GM23338 (cell line): ENCODE measurements at regions not wholly inside any gene's neighbourhood (a gene's known extent, or its start where the extent isn't known, plus 50 kb on each side); places are given as distances from the start of the nearest gene placed in this dataset.

ENCODE experiments used
- ATAC-seq: fragments of 200-7000 bp; cut with Tn5 transposase; 3 replicates; pipeline ENCODE4 v1.9.1; 2020
- DNase-seq: peaks from one replicate; pipeline ENCODE4 v3.0.0-alpha.2; 2015; ENCODE audit warnings: low spot score
- H2AFZ ChIP-seq: fragments of 200-600 bp; sonication (generic); 2 replicates; pipeline ENCODE4 v1.8.0; 2016; ENCODE audit warnings: antibody characterized with exemption, mild to moderate bottlenecking, moderate library complexity
- H3F3A ChIP-seq: fragments of 200-600 bp; sonication (generic); replicated peaks from 2 replicates; pipeline ENCODE4 v1.8.0; 2017; ENCODE audit warnings: antibody characterized with exemption, mixed run types, low read depth
- H3K27ac ChIP-seq: fragments of 200-600 bp; sonication (generic); 2 replicates; pipeline ENCODE4 v1.6.1; 2016; ENCODE audit warnings: low read depth
- H3K27me3 ChIP-seq: fragments of 200-600 bp; sonication (generic); 2 replicates; pipeline ENCODE4 v1.8.0; 2016; ENCODE audit warnings: mild to moderate bottlenecking, mixed run types, moderate library complexity; ENCODE audit not compliant: insufficient read depth
- H3K36me3 ChIP-seq: fragments of 200-600 bp; sonication (generic); 2 replicates; pipeline ENCODE4 v1.8.0; 2016; ENCODE audit warnings: mild to moderate bottlenecking; ENCODE audit not compliant: insufficient read depth
- H3K4me1 ChIP-seq: fragments of 200-600 bp; sonication (generic); 2 replicates; pipeline ENCODE4 v1.8.0; 2016; ENCODE audit warnings: mild to moderate bottlenecking, moderate library complexity; ENCODE audit not compliant: insufficient read depth
- H3K4me2 ChIP-seq: fragments of 200-600 bp; sonication (generic); 2 replicates; pipeline ENCODE4 v1.7.1; 2017; ENCODE audit warnings: mixed run types
- H3K4me3 ChIP-seq: fragments of 200-600 bp; sonication (generic); 2 replicates; pipeline ENCODE4 v1.6.1; 2016; ENCODE audit warnings: mixed run types
- H3K79me2 ChIP-seq: fragments of 200-600 bp; sonication (generic); replicated peaks from 2 replicates; pipeline ENCODE4 v1.8.0; 2017; ENCODE audit warnings: mild to moderate bottlenecking; ENCODE audit not compliant: insufficient read depth
- H3K9me2 ChIP-seq: fragments of 200-600 bp; sonication (generic); 2 replicates; pipeline ENCODE4 v1.8.0; 2017; ENCODE audit not compliant: insufficient read depth
- H4K20me1 ChIP-seq: fragments of 200-600 bp; sonication (generic); replicated peaks from 2 replicates; pipeline ENCODE4 v1.8.0; 2017; ENCODE audit warnings: mild to moderate bottlenecking; ENCODE audit not compliant: insufficient read depth
- H3K27ac Mint-ChIP-seq: 2 replicates; pipeline ENCODE4 v1.8.0; 2020; ENCODE audit warnings: inconsistent platforms, mild to moderate bottlenecking, moderate library complexity, mixed read lengths
- H3K27me3 Mint-ChIP-seq: 3 replicates; pipeline ENCODE4 v1.8.0; 2022; ENCODE audit warnings: low read depth, mild to moderate bottlenecking, moderate library complexity, mixed read lengths, inconsistent platforms; ENCODE audit not compliant: insufficient read depth, poor library complexity
- H3K36me3 Mint-ChIP-seq: 3 replicates; pipeline ENCODE4 v1.8.0; 2021; ENCODE audit warnings: low read depth, mild to moderate bottlenecking, inconsistent platforms, moderate library complexity, mixed read lengths
- H3K4me1 Mint-ChIP-seq: 3 replicates; pipeline ENCODE4 v1.8.0; 2020; ENCODE audit warnings: mild to moderate bottlenecking, inconsistent platforms, mixed read lengths
- H3K4me3 Mint-ChIP-seq: 3 replicates; pipeline ENCODE4 v1.8.0; 2021; ENCODE audit warnings: moderate library complexity, mild to moderate bottlenecking, inconsistent platforms, mixed read lengths
- H3K9me3 Mint-ChIP-seq: 3 replicates; pipeline ENCODE4 v1.8.0; 2020; ENCODE audit warnings: moderate library complexity, mild to moderate bottlenecking, inconsistent platforms, mixed read lengths
- EZH2phosphoT487 ChIP-seq: fragments of 200-600 bp; sonication (generic); IDR thresholded peaks from one replicate; pipeline ENCODE4 v1.8.1; 2018; ENCODE audit warnings: antibody characterized with exemption; ENCODE audit not compliant: unreplicated experiment
- STAT1 ChIP-seq: IDR thresholded peaks from one replicate; pipeline ENCODE4 v1.6.1; 2016; ENCODE audit warnings: antibody characterized with exemption; ENCODE audit not compliant: unreplicated experiment
- ZNF114 ChIP-seq: fragments of 250-450 bp; sonication (Bioruptor Pico); IDR thresholded peaks from 2 replicates; pipeline ENCODE4 v1.5.0; 2020; ENCODE audit warnings: mild to moderate bottlenecking, moderate library complexity
- TF ChIP-seq, protein P1 (sequence below), 2 experiments: fragments of 200-600 bp in 1 of 2; sonication (generic) in 1 of 2; conservative IDR thresholded peaks; 2 replicates each; pipeline versions ENCODE4 v1.5.1 to v1.6.1; 2016 to 2017; ENCODE audit warnings: antibody characterized with exemption in 2 of 2, low read depth in 2 of 2, mild to moderate bottlenecking in 2 of 2, moderate library complexity in 1 of 2
- TF ChIP-seq, protein P2 (sequence below): IDR thresholded peaks from one replicate; pipeline ENCODE4 v1.6.1; 2018; ENCODE audit warnings: antibody characterized with exemption; ENCODE audit not compliant: unreplicated experiment

DNA sequence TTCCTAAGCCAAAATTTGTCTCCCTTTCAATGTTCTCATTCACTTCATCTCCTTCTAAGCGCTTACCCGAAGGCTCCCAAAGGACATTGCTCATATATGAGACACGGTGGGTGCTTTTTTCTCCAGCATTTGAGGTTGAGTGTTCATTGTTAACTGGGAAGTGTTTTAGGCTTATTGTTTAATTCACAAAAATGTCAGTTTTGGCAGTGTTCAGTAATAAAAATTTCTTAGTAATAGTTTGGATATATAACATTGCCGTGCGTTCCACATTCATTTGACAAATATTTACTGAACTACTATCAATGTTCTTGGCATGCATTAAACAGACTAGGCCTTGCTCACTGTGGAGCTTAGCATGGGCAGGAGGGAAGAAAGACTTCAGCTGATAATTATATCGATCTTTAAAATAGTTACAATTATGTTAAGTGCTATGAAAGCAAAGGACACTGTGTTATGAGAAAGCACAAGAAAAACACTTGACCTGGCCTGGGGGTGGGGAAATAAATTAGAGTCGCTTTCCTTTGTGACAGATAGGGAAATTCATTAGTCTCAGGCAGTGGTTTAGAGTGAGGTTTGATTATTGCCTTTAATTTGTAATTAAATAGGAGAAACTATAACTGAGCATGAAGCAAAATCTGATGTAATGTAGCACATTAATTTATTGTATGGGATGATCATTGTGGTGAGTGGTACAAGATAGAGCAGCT is 82.2 kb upstream of the DOCK10 start:
- Histone ChIP-seq H4K20me1 (no peaks in the 10 kb centered on the region), H3K36me3 (no peaks in the 10 kb centered on the region), H2AFZ (no peak overlapping the region), H3K4me3 (no peak overlapping the region), H3K79me2 (no peaks in the 10 kb centered on the region), H3K4me2 (no peak overlapping the region), H3K4me1 (peaks cover 11% of the 10 kb centered on the region), H3K27ac (no peak overlapping the region), H3F3A (no peaks in the 10 kb centered on the region; the same call in 1 of the 2 replicates), H3K9me2 (no peaks in the 10 kb centered on the region), H3K27me3 (no peaks in the 10 kb centered on the region)
- TF ChIP-seq EZH2phosphoT487 (no peak), ZNF114 (CRISPR knock-in tag) (no peak), STAT1 (no peak)
- no peak for DNase-seq
- Mint-ChIP-seq H3K4me1 (peaks cover 11% of the 10 kb centered on the region), H3K27me3 (no peaks in the 10 kb centered on the region), H3K9me3 (peaks cover 7% of the 10 kb centered on the region; the same call in 1 of the 3 replicates), H3K4me3 (no peak overlapping the region), H3K36me3 (no peaks in the 10 kb centered on the region), H3K27ac (no peak overlapping the region; the same call in 1 of the 2 replicates)
- no peak for ATAC-seq

DNA sequence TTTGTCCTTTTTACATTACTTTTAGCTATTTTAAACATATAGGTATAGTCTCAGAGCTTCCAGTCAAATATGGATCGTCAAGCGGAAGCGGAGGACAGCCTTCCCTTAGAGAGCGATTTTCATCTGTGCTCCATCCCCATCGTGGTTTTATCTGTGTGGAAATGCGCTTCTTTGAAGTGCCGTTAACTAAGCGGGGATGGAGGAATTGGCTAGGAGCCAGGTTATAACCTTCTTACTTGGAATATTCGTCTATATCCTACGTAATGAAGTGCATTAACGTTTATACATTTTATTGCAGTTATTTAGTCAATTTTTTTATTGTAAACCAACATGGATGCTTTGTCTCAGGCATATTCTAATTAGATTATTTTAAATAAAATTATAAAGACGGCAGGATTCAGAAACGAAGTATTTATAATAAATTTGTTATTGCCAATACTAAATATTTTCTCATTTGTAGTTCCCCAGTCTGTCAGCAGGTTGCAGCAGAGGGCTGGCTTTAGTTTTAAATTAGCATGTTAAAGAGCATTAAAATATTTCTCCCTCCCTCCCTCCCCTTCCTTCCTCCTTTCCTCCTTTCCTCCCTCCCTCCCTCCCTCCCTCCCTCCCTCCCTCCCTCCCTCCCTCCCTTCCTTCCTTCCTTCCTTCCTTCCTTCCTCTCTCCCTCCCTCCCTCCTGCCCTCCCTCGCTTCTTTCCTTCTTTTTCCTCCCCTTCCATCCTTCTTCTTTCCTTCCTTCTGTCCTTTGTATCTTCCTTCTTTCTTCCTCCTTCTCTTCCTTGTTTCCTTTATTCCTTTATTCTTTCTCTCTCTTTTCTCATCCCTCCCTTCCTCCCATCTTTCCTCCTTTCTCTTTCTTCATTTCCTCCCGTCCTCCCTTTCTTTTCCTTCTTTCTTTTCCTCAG is 80.6 kb upstream of the DOCK10 start:
- no peak overlapping the region for H3K27ac Mint-ChIP-seq
- TF ChIP-seq, protein P1, sequence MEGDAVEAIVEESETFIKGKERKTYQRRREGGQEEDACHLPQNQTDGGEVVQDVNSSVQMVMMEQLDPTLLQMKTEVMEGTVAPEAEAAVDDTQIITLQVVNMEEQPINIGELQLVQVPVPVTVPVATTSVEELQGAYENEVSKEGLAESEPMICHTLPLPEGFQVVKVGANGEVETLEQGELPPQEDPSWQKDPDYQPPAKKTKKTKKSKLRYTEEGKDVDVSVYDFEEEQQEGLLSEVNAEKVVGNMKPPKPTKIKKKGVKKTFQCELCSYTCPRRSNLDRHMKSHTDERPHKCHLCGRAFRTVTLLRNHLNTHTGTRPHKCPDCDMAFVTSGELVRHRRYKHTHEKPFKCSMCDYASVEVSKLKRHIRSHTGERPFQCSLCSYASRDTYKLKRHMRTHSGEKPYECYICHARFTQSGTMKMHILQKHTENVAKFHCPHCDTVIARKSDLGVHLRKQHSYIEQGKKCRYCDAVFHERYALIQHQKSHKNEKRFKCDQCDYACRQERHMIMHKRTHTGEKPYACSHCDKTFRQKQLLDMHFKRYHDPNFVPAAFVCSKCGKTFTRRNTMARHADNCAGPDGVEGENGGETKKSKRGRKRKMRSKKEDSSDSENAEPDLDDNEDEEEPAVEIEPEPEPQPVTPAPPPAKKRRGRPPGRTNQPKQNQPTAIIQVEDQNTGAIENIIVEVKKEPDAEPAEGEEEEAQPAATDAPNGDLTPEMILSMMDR (conservative IDR thresholded peaks at IDR 0.05; ENCODE audit: low read depth in 2 of 2), result peak; percentile 46 to 55; a peak in 3 of 4 replicates
- TF ChIP-seq, protein P2, sequence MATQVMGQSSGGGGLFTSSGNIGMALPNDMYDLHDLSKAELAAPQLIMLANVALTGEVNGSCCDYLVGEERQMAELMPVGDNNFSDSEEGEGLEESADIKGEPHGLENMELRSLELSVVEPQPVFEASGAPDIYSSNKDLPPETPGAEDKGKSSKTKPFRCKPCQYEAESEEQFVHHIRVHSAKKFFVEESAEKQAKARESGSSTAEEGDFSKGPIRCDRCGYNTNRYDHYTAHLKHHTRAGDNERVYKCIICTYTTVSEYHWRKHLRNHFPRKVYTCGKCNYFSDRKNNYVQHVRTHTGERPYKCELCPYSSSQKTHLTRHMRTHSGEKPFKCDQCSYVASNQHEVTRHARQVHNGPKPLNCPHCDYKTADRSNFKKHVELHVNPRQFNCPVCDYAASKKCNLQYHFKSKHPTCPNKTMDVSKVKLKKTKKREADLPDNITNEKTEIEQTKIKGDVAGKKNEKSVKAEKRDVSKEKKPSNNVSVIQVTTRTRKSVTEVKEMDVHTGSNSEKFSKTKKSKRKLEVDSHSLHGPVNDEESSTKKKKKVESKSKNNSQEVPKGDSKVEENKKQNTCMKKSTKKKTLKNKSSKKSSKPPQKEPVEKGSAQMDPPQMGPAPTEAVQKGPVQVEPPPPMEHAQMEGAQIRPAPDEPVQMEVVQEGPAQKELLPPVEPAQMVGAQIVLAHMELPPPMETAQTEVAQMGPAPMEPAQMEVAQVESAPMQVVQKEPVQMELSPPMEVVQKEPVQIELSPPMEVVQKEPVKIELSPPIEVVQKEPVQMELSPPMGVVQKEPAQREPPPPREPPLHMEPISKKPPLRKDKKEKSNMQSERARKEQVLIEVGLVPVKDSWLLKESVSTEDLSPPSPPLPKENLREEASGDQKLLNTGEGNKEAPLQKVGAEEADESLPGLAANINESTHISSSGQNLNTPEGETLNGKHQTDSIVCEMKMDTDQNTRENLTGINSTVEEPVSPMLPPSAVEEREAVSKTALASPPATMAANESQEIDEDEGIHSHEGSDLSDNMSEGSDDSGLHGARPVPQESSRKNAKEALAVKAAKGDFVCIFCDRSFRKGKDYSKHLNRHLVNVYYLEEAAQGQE, result no peak
- DNase-seq, result peak; percentile 58

More for the DNA sequence above, 80.6 kb upstream of the DOCK10 start:
- H3K36me3 ChIP-seq, result no peaks in the 10 kb centered on the region
- H3K27me3 Mint-ChIP-seq, result no peaks in the 10 kb centered on the region
- no peaks in the 10 kb centered on the region for H3K36me3 Mint-ChIP-seq
- no peaks in the 10 kb centered on the region for H3K9me2 ChIP-seq
- no peak overlapping the region for H3K4me3 Mint-ChIP-seq
- H2AFZ ChIP-seq, result no peak overlapping the region
- H3F3A ChIP-seq, result no peaks in the 10 kb centered on the region; the same call in 1 of the 2 replicates
- no peaks in the 10 kb centered on the region for H3K79me2 ChIP-seq
- H3K4me2 ChIP-seq, result no peak overlapping the region
- peaks cover 7% of the 10 kb centered on the region; the same call in 1 of the 3 replicates for H3K9me3 Mint-ChIP-seq
- H3K27ac ChIP-seq, result peak overlapping the region; percentile 57; the same call in 1 of the 2 replicates
- ATAC-seq, result no peak
- H3K4me1 Mint-ChIP-seq, result peaks cover 17% of the 10 kb centered on the region
- H4K20me1 ChIP-seq, result no peaks in the 10 kb centered on the region
- no peak overlapping the region for H3K4me3 ChIP-seq
- peaks cover 14% of the 10 kb centered on the region for H3K4me1 ChIP-seq
- H3K27me3 ChIP-seq, result no peaks in the 10 kb centered on the region
